ENCODE measurements at regions not wholly inside any gene's neighbourhood (a gene's known extent, or its start where the extent isn't known, plus 50 kb on each side); places are given as distances from the start of the nearest gene placed in this dataset.
A peak's percentile ranks its signal among the peaks of the same experiment; 100 is the strongest.

DNA sequence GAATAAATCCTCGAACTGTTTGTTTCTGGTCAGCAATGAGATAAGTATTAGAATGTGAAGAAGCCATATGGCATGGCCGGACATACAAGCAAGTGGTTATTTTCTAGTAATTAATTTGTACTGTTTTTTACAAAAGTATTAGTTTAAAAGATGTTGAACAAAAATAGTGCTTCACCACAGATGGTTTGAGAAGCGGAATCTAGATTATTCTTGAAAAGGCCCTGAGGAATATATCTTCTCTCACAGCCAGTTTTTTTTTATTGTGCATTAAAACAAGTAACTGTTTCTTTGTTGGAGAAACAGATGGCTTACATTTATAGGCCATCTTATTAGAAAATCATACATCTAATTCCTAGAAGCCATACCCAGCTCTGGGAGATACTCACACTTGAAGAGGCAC is 153.3 kb downstream of the TMEM26 start:
- Mint-ChIP-seq H3K27me3 (ENCODE audit: unreplicated experiment) (no peaks in the 10 kb centered on the region), H3K27ac (ENCODE audit: unreplicated experiment) (no peak overlapping the region), H3K4me1 (ENCODE audit: unreplicated experiment) (peaks cover 9% of the 10 kb centered on the region), H3K36me3 (ENCODE audit: low read depth, unreplicated experiment) (no peaks in the 10 kb centered on the region), H3K9me3 (ENCODE audit: unreplicated experiment) (no peaks in the 10 kb centered on the region), H3K4me3 (ENCODE audit: unreplicated experiment) (no peak overlapping the region)
- TF ChIP-seq, protein P1, sequence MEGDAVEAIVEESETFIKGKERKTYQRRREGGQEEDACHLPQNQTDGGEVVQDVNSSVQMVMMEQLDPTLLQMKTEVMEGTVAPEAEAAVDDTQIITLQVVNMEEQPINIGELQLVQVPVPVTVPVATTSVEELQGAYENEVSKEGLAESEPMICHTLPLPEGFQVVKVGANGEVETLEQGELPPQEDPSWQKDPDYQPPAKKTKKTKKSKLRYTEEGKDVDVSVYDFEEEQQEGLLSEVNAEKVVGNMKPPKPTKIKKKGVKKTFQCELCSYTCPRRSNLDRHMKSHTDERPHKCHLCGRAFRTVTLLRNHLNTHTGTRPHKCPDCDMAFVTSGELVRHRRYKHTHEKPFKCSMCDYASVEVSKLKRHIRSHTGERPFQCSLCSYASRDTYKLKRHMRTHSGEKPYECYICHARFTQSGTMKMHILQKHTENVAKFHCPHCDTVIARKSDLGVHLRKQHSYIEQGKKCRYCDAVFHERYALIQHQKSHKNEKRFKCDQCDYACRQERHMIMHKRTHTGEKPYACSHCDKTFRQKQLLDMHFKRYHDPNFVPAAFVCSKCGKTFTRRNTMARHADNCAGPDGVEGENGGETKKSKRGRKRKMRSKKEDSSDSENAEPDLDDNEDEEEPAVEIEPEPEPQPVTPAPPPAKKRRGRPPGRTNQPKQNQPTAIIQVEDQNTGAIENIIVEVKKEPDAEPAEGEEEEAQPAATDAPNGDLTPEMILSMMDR (IDR thresholded peaks at IDR 0.05; ENCODE audit: unreplicated experiment): no peak
- DNase-seq (ENCODE audit: low spot score): no peak

DNA sequence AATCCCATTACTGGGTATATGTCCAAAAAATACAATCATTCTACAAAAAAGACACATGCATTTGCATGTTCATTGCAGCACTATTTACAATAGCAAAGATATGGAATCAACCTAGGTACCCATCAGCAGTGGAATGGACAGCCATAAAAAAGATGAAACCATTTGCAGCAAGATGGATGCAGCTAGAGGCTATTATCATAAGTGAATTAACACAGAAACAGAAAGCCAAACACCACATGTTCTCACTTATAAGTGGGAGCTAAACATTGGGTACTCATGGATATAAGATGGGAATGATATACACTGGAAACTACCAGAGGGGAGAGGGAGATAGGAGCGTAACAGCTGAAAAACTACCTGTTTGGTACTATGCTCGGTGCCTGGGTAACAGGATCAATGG is 154.0 kb downstream of the TMEM26 start:
- Mint-ChIP-seq H3K27me3 (ENCODE audit: unreplicated experiment) (no peaks in the 10 kb centered on the region), H3K36me3 (ENCODE audit: low read depth, unreplicated experiment) (no peaks in the 10 kb centered on the region), H3K4me3 (ENCODE audit: unreplicated experiment) (no peak overlapping the region), H3K4me1 (ENCODE audit: unreplicated experiment) (peaks cover 9% of the 10 kb centered on the region), H3K9me3 (ENCODE audit: unreplicated experiment) (no peaks in the 10 kb centered on the region), H3K27ac (ENCODE audit: unreplicated experiment) (no peak overlapping the region)
- TF ChIP-seq, protein P1 (IDR thresholded peaks at IDR 0.05; ENCODE audit: unreplicated experiment): no peak
- no peak for DNase-seq (ENCODE audit: low spot score)

DNA sequence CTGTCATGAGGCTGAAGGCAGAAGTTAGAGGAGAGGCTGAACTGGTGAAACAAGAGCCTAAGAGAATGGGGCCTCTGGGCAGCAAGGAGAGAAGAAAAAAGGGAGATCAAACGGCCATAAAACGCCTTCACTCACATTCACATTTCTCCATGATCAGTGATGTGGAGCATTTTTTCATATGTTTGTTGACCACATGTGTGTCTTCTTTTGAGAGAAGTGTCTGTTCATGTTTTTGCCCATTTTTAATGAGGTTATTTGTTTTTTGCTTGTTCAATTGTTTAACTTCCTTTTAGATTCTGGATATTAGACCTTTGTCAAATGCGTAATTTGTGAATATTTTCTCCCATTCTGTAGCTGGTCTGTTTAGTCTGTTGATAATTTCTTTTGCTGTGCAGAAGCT is 155.0 kb downstream of the TMEM26 start:
- H3K9me3 Mint-ChIP-seq (ENCODE audit: unreplicated experiment): no peaks in the 10 kb centered on the region
- H3K4me1 Mint-ChIP-seq (ENCODE audit: unreplicated experiment): peaks cover 9% of the 10 kb centered on the region
- H3K4me3 Mint-ChIP-seq (ENCODE audit: unreplicated experiment): no peak overlapping the region
- peak overlapping the region; percentile 37 for H3K27ac Mint-ChIP-seq (ENCODE audit: unreplicated experiment)
- no peaks in the 10 kb centered on the region for H3K36me3 Mint-ChIP-seq (ENCODE audit: low read depth, unreplicated experiment)
- H3K27me3 Mint-ChIP-seq (ENCODE audit: unreplicated experiment): no peaks in the 10 kb centered on the region
- TF ChIP-seq, protein P1 (IDR thresholded peaks at IDR 0.05; ENCODE audit: unreplicated experiment): no peak
- no peak for DNase-seq (ENCODE audit: low spot score)

DNA sequence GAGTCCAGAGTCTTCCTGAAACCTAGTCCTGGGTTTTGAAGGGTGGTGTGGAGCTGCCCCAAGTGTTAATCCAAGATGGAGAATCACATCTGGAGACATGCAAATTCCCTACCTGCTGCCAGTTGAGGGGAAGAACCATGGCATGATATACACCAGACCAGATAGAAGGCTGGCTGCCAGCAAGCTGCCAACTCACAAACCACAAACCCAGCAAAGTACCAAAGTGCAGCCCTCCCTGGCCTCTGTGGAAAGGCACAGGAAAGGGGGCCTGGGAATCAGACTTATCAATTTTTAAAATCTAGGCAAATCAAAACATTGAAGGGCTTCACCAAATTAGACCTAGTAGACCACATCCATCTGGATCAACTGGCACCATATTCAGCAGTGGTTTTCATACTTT is 157.0 kb downstream of the TMEM26 start:
- no peak overlapping the region for H3K4me3 Mint-ChIP-seq (ENCODE audit: unreplicated experiment)
- no peaks in the 10 kb centered on the region for H3K36me3 Mint-ChIP-seq (ENCODE audit: low read depth, unreplicated experiment)
- TF ChIP-seq, protein P1 (IDR thresholded peaks at IDR 0.05; ENCODE audit: unreplicated experiment): no peak
- H3K27ac Mint-ChIP-seq (ENCODE audit: unreplicated experiment): no peak overlapping the region
- H3K4me1 Mint-ChIP-seq (ENCODE audit: unreplicated experiment): peaks cover 9% of the 10 kb centered on the region
- H3K27me3 Mint-ChIP-seq (ENCODE audit: unreplicated experiment): no peaks in the 10 kb centered on the region
- H3K9me3 Mint-ChIP-seq (ENCODE audit: unreplicated experiment): no peaks in the 10 kb centered on the region
- no peak for DNase-seq (ENCODE audit: low spot score)

DNA sequence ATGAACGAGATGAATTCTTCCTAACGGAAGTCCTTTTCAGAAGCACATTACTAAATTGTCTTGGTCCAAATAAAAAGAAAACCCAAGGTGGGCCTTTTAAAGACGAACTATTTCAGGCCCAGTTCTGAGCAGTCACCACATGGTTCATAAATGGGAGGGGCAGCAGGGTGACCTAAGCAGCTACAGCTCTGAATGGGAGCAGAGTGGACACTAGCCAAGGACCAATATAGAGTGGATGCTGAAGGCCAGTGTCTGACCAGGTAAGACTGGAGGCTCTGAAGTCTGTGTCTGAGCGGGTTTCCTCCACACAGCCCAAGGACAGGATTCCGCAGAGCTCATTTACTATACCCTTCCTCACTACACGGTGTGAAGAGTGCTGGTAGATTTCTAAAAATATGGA is 159.1 kb downstream of the TMEM26 start:
- Mint-ChIP-seq H3K9me3 (ENCODE audit: unreplicated experiment) (no peaks in the 10 kb centered on the region), H3K4me3 (ENCODE audit: unreplicated experiment) (no peak overlapping the region), H3K4me1 (ENCODE audit: unreplicated experiment) (peaks cover 9% of the 10 kb centered on the region), H3K27ac (ENCODE audit: unreplicated experiment) (no peak overlapping the region), H3K36me3 (ENCODE audit: low read depth, unreplicated experiment) (no peaks in the 10 kb centered on the region), H3K27me3 (ENCODE audit: unreplicated experiment) (no peaks in the 10 kb centered on the region)
- DNase-seq (ENCODE audit: low spot score): no peak
- TF ChIP-seq, protein P1 (IDR thresholded peaks at IDR 0.05; ENCODE audit: unreplicated experiment): no peak
